WERI-Rb-1 (cell line): ENCODE measurements at regions not wholly inside any gene's neighbourhood (a gene's known extent, or its start where the extent isn't known, plus 50 kb on each side); places are given as distances from the start of the nearest gene placed in this dataset.

Experiments
- DNase-seq: peaks from one replicate; pipeline ENCODE4 v3.0.0-alpha.2; 2020
- H3K27ac ChIP-seq: fragments of 250-450 bp; sonication (Bioruptor Pico); 2 replicates; pipeline ENCODE4 v1.5.1; 2020; ENCODE audit warnings: mild to moderate bottlenecking, moderate library complexity
- H3K27me3 ChIP-seq: fragments of 250-450 bp; sonication (Bioruptor Pico); 2 replicates; pipeline ENCODE4 v1.5.1; 2021; ENCODE audit warnings: mild to moderate bottlenecking, low read depth, moderate library complexity; ENCODE audit not compliant: insufficient read depth, severe bottlenecking
- H3K36me3 ChIP-seq: fragments of 250-450 bp; sonication (Bioruptor Pico); 2 replicates; pipeline ENCODE4 v1.5.1; 2020; ENCODE audit warnings: mild to moderate bottlenecking, moderate library complexity
- H3K4me3 ChIP-seq: 2 replicates; pipeline ENCODE4 v1.5.1; 2011; ENCODE audit warnings: low read depth, mild to moderate bottlenecking, control low read depth, low read length
- H3K9me3 ChIP-seq: fragments of 250-450 bp; sonication (Bioruptor Pico); 2 replicates; pipeline ENCODE4 v1.5.1; 2021; ENCODE audit warnings: mild to moderate bottlenecking, moderate library complexity; ENCODE audit not compliant: severe bottlenecking
- CTCF ChIP-seq: IDR thresholded peaks from 2 replicates; pipeline ENCODE4 v1.5.1; 2011; ENCODE audit warnings: low read depth, mild to moderate bottlenecking, control low read depth, inconsistent platforms, low read length

DNA sequence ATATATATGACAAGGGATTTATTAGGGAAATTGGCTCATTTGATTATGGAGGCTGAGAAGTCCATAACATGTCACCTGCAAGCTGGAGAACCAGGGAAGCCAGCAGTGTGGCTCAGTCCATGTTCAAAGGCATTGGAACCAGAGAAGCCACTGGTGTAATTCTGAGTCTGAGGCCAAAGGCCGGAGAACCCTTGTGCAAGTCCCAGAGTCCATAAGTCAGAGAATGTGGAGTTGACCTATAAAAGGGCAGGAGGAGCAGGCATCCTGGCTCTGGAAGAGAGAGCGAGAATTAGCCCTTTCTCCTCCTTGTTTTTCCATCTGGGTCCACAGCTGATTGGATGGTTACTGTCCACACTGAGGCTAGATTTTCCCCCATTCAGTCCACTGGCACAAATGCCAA, 319.8 kb downstream of the IGSF11 start:
- DNase-seq, result no peak
- peaks cover 8% of the 10 kb centered on the region for H3K9me3 ChIP-seq
- H3K4me3 ChIP-seq, result no peak overlapping the region
- peaks cover 13% of the 10 kb centered on the region for H3K27me3 ChIP-seq
- no peak overlapping the region for H3K27ac ChIP-seq
- H3K36me3 ChIP-seq, result no peaks in the 10 kb centered on the region
- TF ChIP-seq CTCF, result no peak

DNA sequence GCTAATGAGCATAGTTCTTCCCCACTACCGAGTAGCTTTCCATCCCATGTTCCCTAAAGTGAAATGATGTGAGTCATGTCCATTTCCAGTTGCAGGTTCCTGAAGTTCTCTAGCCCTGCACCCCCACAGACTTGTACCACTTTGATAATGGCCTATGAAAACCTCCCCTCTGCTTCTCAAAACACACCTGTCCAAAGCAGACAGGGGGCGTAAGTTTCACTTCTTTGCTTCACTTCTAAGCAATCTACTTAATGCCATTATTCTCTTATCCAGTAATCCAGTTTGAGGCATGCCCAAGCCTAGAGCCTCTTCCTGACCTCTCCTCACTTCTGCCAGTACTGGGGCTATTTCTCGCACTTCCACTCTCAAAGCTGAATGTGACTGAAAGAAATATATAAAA, 305.1 kb downstream of the IGSF11 start:
- Histone ChIP-seq H3K27ac (no peak overlapping the region), H3K27me3 (peaks cover 52% of the 10 kb centered on the region), H3K4me3 (no peak overlapping the region), H3K36me3 (no peaks in the 10 kb centered on the region), H3K9me3 (no peaks in the 10 kb centered on the region)
- TF ChIP-seq CTCF, result no peak
- no peak for DNase-seq

- Histone ChIP-seq H3K27me3 (peaks cover 31% of the 10 kb centered on the region), H3K27ac (no peak overlapping the region), H3K9me3 (no peaks in the 10 kb centered on the region), H3K36me3 (no peaks in the 10 kb centered on the region), H3K4me3 (no peak overlapping the region)
- no peak for DNase-seq
- no peak for TF ChIP-seq CTCF
Measured at GRCh38 chr3:118734664-118735063, 300.0 kb downstream of the IGSF11 start.

DNA sequence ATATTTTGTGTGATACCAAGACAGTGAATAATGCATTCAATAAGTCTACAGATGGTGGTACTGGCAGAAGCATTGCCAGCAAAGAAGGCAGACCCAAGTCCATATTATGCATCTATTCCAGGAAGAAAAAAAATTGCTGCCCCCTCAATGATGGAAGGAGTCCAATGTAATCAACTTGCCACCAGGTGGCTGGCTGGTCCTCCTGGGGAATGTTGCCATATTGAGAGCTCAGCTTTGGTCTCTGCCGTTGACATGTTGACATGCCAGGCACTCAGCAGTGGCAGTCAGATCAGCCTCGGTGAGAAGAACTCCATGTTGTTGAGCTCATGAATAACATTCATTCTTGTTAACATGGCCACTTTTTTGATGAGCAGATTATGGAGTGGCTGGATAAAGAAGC, 298.5 kb downstream of the IGSF11 start:
- TF ChIP-seq CTCF, result no peak
- no peaks in the 10 kb centered on the region for H3K9me3 ChIP-seq

DNA sequence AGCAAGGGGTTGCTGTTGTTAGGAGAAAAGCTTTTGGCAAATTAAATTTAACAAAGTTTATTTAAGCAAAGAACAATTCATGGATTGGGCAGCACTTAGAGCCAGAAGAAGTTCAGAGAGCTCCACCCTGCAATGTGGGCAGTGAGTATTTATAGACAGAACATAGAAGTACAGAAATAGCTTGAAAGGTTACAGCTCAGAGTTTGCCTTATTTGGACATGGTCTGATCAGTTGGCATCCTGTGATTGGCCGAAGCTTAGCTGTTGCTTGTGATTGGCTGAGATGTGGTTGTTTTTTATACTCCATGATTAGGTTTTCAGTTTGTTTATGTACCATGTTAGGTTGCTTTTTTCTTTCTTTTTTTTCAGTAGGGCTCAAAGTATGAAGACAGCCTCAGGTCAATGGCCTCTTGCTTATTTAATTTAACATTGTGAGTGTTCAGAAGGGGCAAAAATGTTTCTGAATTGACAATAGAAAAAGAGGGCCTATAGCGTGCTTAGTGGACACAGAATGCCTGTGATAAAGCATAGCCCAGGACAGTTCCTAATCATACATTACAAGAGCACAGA, 293.8 kb downstream of the IGSF11 start:
- H3K9me3 ChIP-seq, result no peaks in the 10 kb centered on the region
- H3K27ac ChIP-seq, result no peak overlapping the region
- H3K27me3 ChIP-seq, result peaks cover 35% of the 10 kb centered on the region
- H3K36me3 ChIP-seq, result no peaks in the 10 kb centered on the region
- no peak overlapping the region for H3K4me3 ChIP-seq
- TF ChIP-seq CTCF, result no peak
- no peak for DNase-seq

More for the DNA sequence above, 298.5 kb downstream of the IGSF11 start:
- H3K4me3 ChIP-seq, result no peak overlapping the region
- H3K27me3 ChIP-seq, result peaks cover 21% of the 10 kb centered on the region
- H3K27ac ChIP-seq, result no peak overlapping the region
- no peak for DNase-seq
- no peaks in the 10 kb centered on the region for H3K36me3 ChIP-seq

GRCh38 chr3:118742760-118743159, 291.9 kb downstream of the IGSF11 start:
- no peak for TF ChIP-seq CTCF
- H3K27me3 ChIP-seq, result peaks cover 48% of the 10 kb centered on the region
- DNase-seq, result no peak

More at GRCh38 chr3:118742760-118743159, 291.9 kb downstream of the IGSF11 start:
- no peaks in the 10 kb centered on the region for H3K36me3 ChIP-seq
- H3K4me3 ChIP-seq, result no peak overlapping the region
- no peaks in the 10 kb centered on the region for H3K9me3 ChIP-seq
- H3K27ac ChIP-seq, result no peak overlapping the region
